Uterus (tissue), 3 donors: ENCODE measurements at regions not wholly inside any gene's neighbourhood (a gene's known extent, or its start where the extent isn't known, plus 50 kb on each side); places are given as distances from the start of the nearest gene placed in this dataset.

ENCODE experiments used
- DNase-seq, 2 donors: peaks; one replicate each; pipeline ENCODE4 v3.0.0-alpha.2; 2019 to 2020
- H3K27ac ChIP-seq, 2 donors: fragments of 200-600 bp; sonication (generic); 1 replicate in 1 of 2; 2 replicates in 1 of 2; pipeline ENCODE4 v1.5.1; 2016 to 2018
- H3K27me3 ChIP-seq, 2 donors: fragments of 200-600 bp; sonication (generic); one replicate each; pipeline ENCODE4 v1.5.1; 2018 to 2019; ENCODE audit warnings: control low read depth in 1 of 2
- H3K36me3 ChIP-seq, 2 donors: fragments of 200-600 bp; sonication (generic); one replicate each; pipeline ENCODE4 v1.5.1; 2019; ENCODE audit warnings: control low read depth in 1 of 2
- H3K4me1 ChIP-seq, 2 donors: fragments of 200-600 bp; sonication (generic); one replicate each; pipeline ENCODE4 v1.5.1; 2018 to 2019; ENCODE audit warnings: control low read depth in 1 of 2
- H3K4me3 ChIP-seq, 2 donors: fragments of 200-600 bp; sonication (generic); 1 replicate in 1 of 2; 2 replicates in 1 of 2; pipeline ENCODE4 v1.5.1; 2018 to 2019; ENCODE audit warnings: mild to moderate bottlenecking in 1 of 2
- H3K9me3 ChIP-seq, 2 donors: fragments of 200-600 bp; sonication (generic); one replicate each; pipeline ENCODE4 v1.5.1; 2019; ENCODE audit warnings: control low read depth in 1 of 2
- CTCF ChIP-seq, 4 experiments: fragments of 200-600 bp in 2 of 4; fragments of 450-650 bp in 2 of 4; sonication (generic) in 2 of 4; IDR thresholded peaks; one replicate each; pipeline ENCODE4 v1.5.1; 2016 to 2019; ENCODE audit warnings: antibody characterized with exemption in 4 of 4, mild to moderate bottlenecking in 2 of 4, moderate library complexity in 1 of 4
- POLR2A ChIP-seq, 2 donors: fragments of 450-650 bp; IDR thresholded peaks; one replicate each; pipeline ENCODE4 v1.6.1; 2016; ENCODE audit warnings: antibody characterized with exemption in 2 of 2, mild to moderate bottlenecking in 1 of 2, moderate library complexity in 1 of 2
- intact Hi-C: fragments of 100-400 bp; cut with DNase I; formaldehyde crosslinking; loops from one replicate; pipeline ENCODE4 v1.15.1; 2023; ENCODE audit warnings: low total_unique reads
- donor health status: DM: yes; HTN: yes; CAD: no.

- H3K4me1 ChIP-seq = no peaks in the 10 kb centered on the region
- no peak overlapping the region for H3K4me3 ChIP-seq
- no peak for DNase-seq
- no peaks in the 10 kb centered on the region for H3K36me3 ChIP-seq
- TF ChIP-seq POLR2A (IDR thresholded peaks at IDR 0.05) (no peak), CTCF (IDR thresholded peaks at IDR 0.05) (no peak)
- H3K9me3 ChIP-seq = no peaks in the 10 kb centered on the region
- intact Hi-C loops = no loop called here
- no peak overlapping the region for H3K27ac ChIP-seq
- H3K27me3 ChIP-seq = no peaks in the 10 kb centered on the region
Observed at GRCh38 chr12:71353607-71354006, 86.0 kb upstream of the LGR5 start.

GRCh38 chr12:71349950-71350349 lies 89.6 kb upstream of the LGR5 start:
- H3K4me1 ChIP-seq = no peaks in the 10 kb centered on the region
- intact Hi-C loops = no loop called here
- DNase-seq = no peak
- H3K4me3 ChIP-seq = no peak overlapping the region
- TF ChIP-seq POLR2A (IDR thresholded peaks at IDR 0.05) = no peak
- TF ChIP-seq CTCF (IDR thresholded peaks at IDR 0.05) = no peak
- H3K9me3 ChIP-seq = no peaks in the 10 kb centered on the region
- H3K27ac ChIP-seq = no peak overlapping the region
- no peaks in the 10 kb centered on the region for H3K27me3 ChIP-seq
- no peaks in the 10 kb centered on the region for H3K36me3 ChIP-seq

GRCh38 chr12:71338933-71339332 lies 100.7 kb upstream of the LGR5 start:
- H3K27me3 ChIP-seq = no peaks in the 10 kb centered on the region
- H3K27ac ChIP-seq = no peak overlapping the region
- intact Hi-C loops = no loop called here
- TF ChIP-seq CTCF (IDR thresholded peaks at IDR 0.05) (no peak), POLR2A (IDR thresholded peaks at IDR 0.05) (no peak)
- DNase-seq = no peak
- H3K36me3 ChIP-seq = no peaks in the 10 kb centered on the region
- H3K4me1 ChIP-seq = no peaks in the 10 kb centered on the region
- H3K4me3 ChIP-seq = no peak overlapping the region
- no peaks in the 10 kb centered on the region for H3K9me3 ChIP-seq

- no peak for TF ChIP-seq POLR2A (IDR thresholded peaks at IDR 0.05)
- TF ChIP-seq CTCF (IDR thresholded peaks at IDR 0.05) = no peak
- Histone ChIP-seq H3K4me1 (no peaks in the 10 kb centered on the region), H3K9me3 (no peaks in the 10 kb centered on the region), H3K27ac (no peak overlapping the region), H3K4me3 (no peak overlapping the region), H3K27me3 (no peaks in the 10 kb centered on the region), H3K36me3 (no peaks in the 10 kb centered on the region)
- no peak for DNase-seq
- intact Hi-C loops = no loop called here
Observed at GRCh38 chr12:71335963-71336257, 103.7 kb upstream of the LGR5 start.

- no peak overlapping the region for H3K4me3 ChIP-seq
- TF ChIP-seq POLR2A (IDR thresholded peaks at IDR 0.05) (no peak), CTCF (IDR thresholded peaks at IDR 0.05) (no peak)
- no peak for DNase-seq
- no peaks in the 10 kb centered on the region for H3K36me3 ChIP-seq
- intact Hi-C loops = no loop called here
- no peak overlapping the region for H3K27ac ChIP-seq
- no peaks in the 10 kb centered on the region for H3K9me3 ChIP-seq
- no peaks in the 10 kb centered on the region for H3K4me1 ChIP-seq
- H3K27me3 ChIP-seq = no peaks in the 10 kb centered on the region
Observed at GRCh38 chr12:71335151-71335962, 104.2 kb upstream of the LGR5 start.
